AG10803 (cell line): ENCODE measurements at regions not wholly inside any gene's neighbourhood (a gene's known extent, or its start where the extent isn't known, plus 50 kb on each side); places are given as distances from the start of the nearest gene placed in this dataset.
"Not testable (repeated sequence)": the region's sequence is repeated elsewhere in the genome, so short reads cannot be mapped to it uniquely, and the experiment has no call there.

Source experiments
- DNase-seq: peaks from one replicate; pipeline ENCODE4 v3.0.0; 2010; ENCODE audit warnings: low read depth
- H3K4me3 ChIP-seq: 2 replicates; pipeline ENCODE4 v1.5.1; 2011; ENCODE audit warnings: mild to moderate bottlenecking, low read length, control low read depth
- TF ChIP-seq, protein P1 (sequence below): conservative IDR thresholded peaks from 2 replicates; pipeline ENCODE4 v1.5.1; 2011; ENCODE audit warnings: mild to moderate bottlenecking, low read length, control low read depth, inconsistent platforms

DNA sequence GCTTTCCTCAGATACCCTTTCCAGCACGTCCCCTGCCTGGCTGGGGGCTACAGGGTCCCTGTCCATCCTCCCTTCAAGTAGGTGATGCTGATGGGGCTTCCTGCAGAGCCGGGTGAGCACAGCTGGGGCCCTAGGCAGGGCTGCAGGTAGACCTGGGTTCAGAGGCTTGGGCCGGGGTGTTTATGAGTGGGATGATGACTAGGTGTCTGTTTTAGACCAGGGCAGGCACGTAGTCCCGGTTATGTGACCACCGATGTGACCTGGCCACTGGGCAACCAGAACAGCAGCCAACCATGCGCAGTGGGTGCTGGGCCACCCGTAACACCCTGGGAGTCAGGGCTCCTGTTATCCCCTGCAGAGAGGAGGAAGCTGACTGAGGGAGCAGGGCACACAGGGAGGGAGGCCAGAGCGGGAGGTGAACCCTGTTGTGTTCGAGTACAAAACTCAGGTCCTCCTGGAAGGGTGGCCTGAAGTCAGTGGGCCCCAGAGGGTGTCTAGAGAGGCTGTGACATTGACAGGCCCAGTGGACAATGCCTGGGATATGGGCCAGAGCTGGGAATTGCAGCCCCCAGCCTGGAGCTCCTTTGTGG lies 101.6 kb downstream of the PLXNA1 start:
- TF ChIP-seq, protein P1, sequence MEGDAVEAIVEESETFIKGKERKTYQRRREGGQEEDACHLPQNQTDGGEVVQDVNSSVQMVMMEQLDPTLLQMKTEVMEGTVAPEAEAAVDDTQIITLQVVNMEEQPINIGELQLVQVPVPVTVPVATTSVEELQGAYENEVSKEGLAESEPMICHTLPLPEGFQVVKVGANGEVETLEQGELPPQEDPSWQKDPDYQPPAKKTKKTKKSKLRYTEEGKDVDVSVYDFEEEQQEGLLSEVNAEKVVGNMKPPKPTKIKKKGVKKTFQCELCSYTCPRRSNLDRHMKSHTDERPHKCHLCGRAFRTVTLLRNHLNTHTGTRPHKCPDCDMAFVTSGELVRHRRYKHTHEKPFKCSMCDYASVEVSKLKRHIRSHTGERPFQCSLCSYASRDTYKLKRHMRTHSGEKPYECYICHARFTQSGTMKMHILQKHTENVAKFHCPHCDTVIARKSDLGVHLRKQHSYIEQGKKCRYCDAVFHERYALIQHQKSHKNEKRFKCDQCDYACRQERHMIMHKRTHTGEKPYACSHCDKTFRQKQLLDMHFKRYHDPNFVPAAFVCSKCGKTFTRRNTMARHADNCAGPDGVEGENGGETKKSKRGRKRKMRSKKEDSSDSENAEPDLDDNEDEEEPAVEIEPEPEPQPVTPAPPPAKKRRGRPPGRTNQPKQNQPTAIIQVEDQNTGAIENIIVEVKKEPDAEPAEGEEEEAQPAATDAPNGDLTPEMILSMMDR = no peak
- DNase-seq = no peak

DNA sequence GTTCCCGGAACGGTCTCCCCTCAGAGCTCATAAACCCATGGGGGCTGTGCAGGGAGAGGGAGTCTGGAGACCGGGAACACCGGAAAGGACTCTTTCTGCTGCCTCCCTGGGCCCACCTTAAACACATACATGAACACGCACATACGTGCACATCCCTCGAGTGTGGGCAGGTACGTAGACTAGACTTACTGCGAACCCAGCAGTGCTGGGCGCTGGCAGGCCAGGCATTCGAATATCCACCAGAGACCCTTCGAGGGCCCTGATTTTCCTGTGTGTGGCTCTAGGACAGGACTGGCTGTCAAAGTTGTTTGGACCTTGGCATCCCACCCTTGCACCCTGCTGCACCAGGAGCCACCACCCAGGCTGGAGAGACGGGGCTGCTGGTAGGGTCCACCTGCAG lies 102.7 kb downstream of the PLXNA1 start:
- no peak overlapping the region for H3K4me3 ChIP-seq
- TF ChIP-seq, protein P1 = no peak
- DNase-seq = no peak

More for the DNA sequence above, 101.6 kb downstream of the PLXNA1 start:
- no peak overlapping the region for H3K4me3 ChIP-seq

DNA sequence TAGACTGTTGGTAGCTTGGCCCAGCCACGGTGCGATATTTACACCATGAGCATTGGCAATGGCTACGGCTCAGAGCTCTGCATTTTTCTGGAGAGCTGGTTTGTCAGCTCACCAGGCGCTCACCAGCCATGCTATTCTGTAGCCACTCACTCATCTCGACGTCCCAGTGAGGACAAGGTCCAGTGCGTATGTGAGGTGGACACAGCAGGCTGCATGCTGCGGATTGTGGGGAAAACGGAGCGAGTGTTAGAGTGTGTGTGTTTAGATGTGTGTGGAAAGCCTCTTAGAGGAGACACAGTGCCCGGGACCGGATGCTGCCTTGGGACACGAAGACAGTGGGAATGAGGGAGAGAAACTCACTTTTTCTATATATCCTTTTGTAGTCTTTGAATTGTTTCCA lies 103.7 kb downstream of the PLXNA1 start:
- DNase-seq, H3K4me3 ChIP-seq: not testable (repeated sequence)

DNA sequence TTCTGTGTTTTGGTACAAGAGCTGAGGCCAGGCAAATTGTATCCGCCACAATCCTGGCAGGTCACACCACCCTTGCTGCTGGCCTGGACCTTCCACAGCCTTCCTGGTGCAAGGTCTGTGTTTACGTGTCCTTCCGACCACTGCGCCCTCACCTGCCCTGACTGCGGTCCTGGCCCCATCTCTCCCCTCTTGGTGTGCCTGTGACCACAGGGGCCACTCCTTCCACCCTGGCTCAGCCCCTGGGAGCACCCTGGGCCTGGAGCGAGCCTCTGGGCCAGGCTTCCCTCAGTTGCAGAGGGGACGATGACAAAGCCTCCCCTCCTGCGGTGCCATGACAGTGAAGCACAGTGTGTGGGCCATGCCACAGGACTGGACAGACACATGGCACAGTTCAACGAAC lies 104.5 kb downstream of the PLXNA1 start:
- TF ChIP-seq, protein P1 = no peak
- DNase-seq = no peak
- no peak overlapping the region for H3K4me3 ChIP-seq

DNA sequence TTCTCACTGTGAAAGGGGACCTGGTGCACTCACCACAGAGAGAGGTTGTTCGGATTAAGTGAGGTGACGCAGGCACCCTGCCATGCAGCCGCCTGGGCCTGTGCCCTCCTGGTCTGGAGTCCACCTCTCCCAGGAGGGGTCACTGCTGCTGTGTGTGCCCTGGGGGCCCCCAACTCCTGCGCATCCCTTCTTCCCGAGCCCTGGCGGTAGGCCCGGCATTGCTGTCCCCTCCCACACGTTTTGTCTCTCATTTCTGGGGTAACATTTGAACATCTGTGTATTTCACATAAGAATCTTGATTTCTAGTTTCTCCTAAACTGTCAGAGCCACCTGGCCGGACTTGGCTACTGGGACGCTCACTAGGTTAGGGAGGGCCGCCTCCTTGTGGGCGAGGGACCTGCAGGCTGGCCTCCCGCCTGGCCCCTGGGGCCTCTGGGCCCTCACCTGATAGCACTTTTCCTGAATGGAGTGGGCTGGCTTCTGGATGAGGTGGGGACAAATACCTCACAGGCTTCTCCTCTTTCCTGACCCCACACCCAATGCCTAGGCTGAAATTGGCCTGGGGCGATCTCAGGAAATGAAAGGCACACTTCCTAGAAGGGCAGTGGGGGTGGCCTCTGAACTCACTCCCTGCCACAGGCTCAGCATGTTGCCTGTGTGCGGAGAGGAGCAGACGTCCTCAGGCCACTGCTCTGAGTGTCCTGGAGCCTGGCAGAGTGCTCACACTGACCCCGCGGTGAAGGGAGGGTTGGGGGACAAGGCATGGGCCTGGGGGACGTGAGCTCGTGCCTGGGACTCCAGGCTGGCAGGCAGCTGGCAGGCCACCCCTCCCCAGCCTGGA lies 104.2 kb upstream of the PRR23E start:
- no peak for DNase-seq
- TF ChIP-seq, protein P1 = no peak
- H3K4me3 ChIP-seq = no peak overlapping the region

DNA sequence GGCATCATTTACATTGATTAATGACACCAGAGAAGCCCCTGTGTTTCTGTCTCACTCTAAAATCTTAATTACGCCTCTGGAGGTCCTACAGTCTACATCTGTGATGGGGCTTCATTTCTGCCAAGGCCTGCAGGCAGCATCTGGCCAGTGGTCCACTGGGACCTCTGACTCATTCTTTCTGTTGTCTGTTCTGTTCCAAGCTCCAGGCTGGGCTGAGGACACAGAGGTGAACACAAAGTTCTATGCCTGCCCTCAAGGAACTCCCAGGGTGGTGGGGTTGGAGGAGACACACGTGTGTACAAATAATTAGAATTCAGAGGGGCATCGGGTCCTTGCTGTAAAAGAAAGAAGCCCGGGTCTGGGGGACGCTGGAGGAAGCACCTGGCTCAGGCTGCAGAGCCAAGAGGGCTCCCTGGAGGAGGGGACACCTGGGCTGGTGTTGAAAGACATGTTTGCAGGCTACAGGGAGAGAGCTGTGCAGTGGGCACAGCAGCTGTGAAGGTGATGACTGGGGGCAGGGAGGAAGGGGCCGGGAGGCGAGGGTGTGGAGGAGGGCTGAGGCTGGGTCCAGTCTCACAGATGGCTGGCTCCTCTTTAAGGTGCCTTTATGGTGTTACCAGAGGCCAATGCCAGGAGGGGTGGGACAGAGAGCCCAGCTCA lies 103.3 kb upstream of the PRR23E start:
- H3K4me3 ChIP-seq = no peak overlapping the region
- TF ChIP-seq, protein P1 = no peak
- peak; percentile 46 for DNase-seq

DNA sequence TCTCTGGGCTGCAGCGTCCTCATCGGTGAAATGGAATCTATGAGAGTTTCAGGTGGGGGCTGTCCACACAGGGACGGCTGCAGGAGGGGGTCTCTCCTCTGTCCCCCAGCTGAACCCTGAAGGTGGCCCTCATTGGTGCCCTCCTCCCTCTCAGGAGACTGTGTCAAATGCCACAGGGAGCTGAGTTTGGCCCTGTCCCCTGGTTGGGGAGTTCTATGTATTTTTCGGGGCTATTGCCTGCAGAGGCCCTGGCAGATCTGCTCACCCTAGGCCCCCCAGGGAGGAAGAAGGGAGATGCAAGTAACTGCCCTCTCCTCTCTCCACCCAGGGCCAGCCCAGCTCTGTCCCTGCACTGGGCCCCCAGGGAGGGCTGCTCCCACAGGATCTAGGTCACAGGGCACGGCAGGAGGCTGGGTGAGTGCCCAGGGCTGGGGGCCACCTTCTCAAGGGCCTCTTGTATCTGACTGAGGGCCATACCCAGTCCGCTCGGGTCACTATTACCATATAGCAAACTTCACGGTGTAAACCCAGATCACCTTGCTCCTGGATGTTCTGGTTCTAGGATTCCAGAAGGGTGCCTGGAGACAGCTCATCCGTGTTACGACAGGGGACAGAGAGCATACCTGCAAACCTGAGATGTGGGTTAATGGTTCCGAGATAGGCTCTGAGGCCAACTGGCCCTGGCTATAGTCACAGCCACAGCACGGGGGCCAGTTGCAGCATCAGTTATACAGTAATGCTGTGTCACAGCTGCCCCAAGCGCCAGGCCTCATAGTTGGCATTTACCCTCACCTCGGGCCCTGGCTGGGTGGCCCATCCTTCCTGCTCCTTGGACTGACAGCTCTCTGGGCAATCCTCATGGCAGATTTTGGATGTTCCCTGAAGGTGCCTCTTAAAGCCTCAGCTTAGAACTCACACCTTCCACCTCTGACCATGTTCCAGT lies 102.4 kb upstream of the PRR23E start:
- H3K4me3 ChIP-seq = no peak overlapping the region
- no peak for DNase-seq
- TF ChIP-seq, protein P1 = no peak
